T-helper 2 cell (primary cell): ENCODE measurements at regions not wholly inside any gene's neighbourhood (a gene's known extent, or its start where the extent isn't known, plus 50 kb on each side); places are given as distances from the start of the nearest gene placed in this dataset.
"Not testable (repeated sequence)": the region's sequence is repeated elsewhere in the genome, so short reads cannot be mapped to it uniquely, and the experiment has no call there.

Experiments used
- DNase-seq, 5 experiments: peaks; one replicate each; pipeline versions ENCODE4 v3.0.0 to v3.0.0-alpha.2; 2012 to 2022

DNA sequence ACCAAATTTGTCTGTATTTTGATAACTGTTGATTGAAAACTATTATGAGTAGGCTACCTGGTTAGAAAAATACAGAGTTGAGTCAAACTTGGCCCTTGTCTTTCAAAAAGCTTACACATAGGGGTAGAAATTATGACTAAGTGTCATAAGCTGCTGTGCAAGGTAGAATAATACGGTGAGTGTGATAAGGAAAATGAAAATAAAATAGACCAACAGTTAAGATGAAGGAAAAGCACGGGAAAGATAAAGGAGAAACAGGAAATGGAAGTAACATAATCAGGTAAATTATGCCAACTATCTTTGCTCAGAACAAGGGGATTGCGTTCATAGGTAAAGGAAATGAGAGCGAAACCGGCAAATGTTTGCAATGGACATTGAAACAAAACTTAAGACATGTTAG is 302.5 kb downstream of the PCDH7 start:
- no peak for DNase-seq

DNA sequence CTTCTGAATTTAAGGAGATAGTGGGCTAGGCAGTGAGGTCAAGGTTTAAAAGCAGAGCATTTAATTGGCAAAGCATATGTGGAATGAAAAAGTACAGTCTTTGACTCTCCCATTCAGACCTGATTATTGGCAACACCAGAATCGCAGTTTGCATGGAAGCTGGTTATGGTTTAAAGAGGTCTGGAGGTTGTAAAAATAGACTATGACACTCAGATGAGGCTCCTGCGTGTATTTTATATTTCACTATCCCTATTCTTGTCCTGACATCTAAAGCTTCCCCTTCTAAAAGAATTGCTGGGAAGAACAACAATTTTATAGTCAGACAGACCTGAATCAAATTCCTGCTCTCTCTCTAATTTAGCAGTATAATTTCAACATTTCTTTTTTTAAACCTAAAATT is 302.9 kb downstream of the PCDH7 start:
- DNase-seq = no peak

DNA sequence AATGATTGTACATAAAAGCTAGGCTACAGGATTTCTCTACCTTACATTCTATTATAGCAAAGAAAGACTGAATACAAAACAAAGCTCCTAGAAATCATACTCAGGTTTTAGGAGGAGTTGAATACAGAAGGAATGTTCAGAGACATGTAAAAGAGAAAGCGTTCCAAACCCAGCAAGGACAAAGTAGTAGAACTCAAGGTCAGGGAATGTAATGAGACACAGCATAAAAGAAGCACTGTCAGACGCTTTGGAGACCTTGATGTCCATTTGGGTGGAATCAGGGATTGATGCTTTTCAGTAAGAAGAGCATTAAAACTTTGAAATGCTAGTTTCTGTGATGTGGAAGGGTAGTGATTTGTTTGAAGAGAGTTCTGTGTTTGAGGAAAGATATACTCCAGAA is 303.6 kb downstream of the PCDH7 start:
- no peak for DNase-seq

DNA sequence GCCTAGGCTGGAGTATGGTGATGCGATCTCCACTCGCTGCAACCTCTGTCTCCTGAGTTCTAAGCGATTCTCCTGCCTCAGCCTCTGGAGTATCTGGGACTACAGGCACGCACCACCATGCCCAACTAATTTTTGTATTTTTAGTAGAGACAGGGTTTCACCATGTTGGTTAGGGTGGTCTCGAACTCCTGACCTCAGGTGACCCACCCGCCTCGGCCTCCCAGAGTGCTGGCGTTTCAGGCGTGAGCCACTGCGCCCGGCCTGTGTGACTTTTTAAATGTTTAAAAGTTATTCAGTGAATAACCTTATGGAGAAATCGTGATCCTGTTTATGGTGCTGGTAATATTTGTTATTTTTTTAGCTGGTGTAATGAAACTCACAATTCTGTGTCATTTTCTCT is 304.6 kb downstream of the PCDH7 start:
- DNase-seq = not testable (repeated sequence)

DNA sequence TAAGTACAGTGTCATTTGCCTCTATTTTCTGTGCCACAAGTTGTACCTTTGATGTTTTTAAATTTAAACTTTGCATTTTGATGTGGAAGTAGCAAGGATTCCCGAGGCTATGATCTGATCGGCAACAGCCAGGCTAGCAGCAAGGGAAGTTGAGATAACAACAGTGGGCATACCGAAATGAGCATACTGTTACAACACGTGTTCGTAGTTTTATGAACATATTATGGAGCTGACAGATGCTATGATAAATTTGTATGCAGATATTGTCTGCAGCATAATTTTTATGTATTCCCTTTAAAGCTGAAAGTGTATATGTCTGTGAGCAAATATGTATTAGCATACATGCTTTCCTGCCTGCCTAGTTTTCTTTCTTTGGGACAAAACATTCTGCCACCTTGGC is 306.1 kb downstream of the PCDH7 start:
- no peak for DNase-seq

DNA sequence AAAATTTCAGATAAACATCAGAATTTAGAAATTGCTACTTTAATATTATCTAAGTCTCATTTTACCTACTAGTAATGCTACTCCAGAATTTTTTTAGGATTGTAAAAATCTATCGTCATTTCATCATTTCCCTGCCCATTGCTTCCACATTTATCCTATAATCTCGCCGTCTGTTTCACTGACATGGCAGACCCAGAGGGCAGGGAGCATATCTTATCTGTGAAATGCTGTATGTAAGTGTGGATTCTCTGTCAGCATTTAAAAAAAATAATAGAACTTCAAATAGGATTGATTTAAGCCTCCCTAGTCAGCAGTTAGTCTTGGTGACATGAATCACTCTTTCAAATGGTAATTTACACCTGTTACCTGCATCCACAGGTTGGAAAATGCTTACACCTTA is 314.4 kb downstream of the PCDH7 start:
- no peak for DNase-seq

DNA sequence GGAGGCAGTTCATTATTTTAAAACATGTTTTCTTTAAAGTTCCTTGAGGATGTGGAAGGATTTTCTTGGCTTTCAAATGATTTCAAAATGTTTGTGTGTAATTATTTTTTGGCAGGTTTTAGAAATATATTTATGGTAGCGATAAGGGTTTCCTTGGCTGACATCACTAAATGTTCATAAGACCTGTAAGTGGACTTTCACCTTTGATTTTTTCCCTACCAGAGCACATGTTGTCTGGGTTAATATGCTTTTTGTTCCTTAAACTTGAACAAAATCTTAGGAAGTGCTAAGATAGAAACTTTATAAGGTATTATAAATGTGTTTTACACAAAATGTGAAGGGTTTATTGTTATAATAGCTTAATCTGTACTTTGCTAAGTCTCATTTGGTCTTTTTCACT is 315.6 kb downstream of the PCDH7 start:
- DNase-seq = no peak

DNA sequence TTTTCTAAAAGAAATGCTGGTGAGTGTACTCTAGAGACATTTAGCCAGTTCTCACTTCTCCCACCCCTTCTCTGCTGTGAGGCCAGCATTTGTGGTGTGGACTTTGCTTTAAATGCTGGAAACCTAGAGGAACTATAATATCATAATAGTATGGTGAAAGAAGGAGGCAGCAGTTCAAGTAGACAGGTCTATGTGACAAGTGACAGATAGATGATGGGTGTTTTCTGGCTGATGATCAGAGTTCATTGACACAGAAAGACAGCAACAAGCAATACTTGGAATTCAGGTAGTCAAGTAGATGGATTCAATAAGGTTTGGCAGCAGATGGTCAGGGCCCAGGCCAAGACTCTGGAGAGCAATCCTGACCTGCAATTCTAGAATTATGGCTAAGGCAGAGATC is 317.5 kb downstream of the PCDH7 start:
- DNase-seq = no peak

DNA sequence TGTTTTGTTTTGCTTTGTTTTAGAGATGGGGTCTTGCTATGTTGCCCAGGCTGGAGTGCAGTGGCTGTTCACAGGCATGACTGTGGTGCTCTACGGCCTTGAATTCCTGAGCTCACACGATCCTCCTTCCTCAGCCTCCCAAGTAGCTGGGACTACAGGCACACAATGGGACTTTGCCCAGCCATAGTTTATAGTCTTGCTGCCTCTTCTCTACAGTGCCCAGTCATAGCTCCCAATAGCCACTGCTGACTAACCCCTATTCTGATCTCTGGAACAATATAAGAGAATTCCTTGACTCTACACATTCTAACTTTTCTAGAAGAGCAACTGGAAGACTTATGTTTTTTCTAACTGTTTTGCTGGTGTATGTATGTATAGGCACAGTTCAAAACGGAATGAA is 319.2 kb downstream of the PCDH7 start:
- no peak for DNase-seq

DNA sequence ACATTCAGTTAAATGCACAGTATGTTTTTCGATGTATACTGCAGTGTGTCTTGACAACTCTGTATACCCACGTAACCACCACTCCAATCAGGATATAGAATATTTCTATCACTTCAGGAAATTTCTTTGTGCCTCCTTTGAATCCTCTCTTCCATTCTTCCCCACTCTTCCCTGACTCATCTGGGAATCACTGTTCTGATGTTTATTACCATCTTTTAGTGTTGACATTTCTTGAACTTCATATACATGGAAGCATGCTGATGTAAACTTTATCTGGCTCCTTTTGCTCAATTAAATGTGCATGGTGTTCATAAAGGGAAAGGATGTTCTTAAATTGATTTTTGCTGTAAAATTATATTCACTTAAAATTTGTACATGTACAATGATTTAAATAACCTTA is 319.9 kb downstream of the PCDH7 start:
- DNase-seq = no peak

DNA sequence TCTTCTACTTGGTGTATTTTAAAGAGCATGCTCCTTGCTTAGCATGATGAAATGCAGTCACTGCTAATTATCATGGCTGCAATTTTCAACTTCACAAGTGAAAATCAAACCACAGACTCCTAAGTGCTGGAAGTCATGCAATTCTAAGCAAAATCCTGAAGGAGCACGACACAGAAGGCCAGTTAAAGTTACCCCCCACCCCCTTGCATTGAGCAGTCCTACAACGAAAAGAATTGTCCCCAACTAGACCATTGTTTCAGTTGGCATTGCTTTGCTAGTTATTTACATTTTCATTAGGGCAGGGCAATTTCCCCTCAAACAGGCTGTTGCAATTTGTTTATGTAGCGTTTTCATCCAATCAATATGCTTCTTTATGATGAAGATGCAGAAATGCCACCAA is 321.2 kb downstream of the PCDH7 start:
- no peak for DNase-seq

DNA sequence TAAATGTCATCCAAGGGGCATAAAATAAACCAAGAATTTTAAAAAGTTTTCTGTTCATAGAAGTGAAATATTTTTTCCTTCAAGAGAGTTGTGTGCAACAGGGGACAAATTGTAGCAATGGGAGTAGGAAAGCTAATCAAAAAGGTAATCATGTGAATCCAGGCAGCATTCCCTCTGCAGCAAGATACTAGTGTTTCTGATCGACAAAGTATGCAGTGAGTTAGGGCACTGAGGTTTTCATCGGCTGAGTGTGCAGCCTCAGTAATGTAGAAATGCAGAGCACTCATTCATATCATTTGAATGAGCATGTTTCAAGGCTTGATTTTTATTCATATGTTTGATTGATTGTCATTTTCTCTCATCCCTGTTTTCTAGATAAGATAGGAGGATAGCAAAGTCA is 321.7 kb downstream of the PCDH7 start:
- DNase-seq = no peak

DNA sequence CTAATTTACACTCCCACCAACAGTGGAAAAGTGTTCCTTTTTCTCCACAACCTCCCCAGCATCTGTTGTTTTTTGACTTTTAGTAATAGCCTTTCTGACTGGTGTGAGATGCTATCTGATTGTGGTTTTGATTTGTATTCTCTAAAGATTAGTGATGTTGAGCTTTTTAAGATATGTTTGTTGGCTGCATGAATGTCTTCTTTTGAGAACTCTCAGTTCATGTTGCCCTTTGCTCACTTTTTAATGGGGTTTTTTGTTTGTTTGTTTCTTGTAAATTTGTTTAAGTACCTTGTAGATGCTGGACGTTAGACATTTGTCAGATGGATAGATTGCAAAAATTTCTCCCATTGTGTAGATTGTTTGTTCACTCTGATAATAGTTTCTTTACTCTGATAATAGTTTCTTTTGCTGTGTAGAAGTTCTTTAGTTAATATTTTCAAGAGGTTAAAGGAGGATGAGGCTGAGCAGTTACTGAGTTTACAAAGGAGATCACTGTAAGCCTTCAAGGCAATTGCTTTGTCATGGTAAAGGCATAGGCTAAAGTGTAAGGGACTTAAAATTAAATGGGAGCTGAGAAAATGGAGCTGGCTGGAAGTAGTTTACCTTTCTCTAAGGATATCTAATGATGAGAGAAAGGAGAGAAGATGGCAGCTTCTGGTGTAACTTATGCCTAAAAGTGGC is 323.4 kb downstream of the PCDH7 start:
- DNase-seq = no peak

DNA sequence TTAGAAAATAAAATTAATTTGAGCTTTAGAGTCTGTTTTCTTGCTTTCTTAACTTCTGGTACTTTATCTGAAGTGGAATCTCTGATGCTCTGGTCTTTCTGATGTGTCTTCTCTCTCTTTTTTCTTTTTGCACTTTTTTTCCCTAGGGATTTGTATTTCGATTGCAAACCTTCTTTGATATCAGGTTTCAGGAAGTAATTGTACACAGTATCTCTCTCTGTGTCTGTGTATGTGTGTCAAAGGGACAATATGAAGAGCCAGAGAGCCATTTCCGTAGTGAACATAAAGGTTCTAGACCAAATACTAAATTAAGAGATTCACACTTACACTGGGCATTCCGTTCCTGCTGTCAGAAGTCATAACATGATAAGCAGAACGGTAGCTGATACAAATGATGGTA is 325.0 kb downstream of the PCDH7 start:
- DNase-seq = no peak

DNA sequence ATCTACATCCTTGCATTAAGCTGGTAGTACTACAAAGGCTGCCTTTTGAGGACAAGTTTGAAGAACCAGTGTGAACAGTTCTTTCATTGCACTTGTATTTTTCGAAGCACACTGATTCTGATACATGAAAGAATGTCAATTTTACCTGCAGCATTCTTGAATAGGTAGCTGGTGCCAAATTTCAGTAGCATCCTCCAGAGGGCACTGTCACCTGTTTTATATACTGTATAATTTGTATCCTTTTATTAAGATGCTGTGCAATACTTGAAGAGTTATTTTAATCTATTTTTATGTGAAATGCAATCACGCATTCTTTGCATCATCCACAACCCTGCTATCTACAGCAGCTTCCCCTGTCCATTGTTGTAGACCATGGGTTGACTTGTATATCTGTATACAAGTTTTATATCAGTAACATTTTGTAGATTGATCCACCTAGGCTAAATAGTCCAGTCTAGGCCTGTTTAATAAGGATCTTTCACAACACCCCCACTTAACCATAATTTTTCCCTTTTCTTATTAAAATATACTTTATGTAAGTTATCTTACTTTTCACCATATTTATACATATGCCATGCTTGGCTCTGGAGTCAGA is 325.7 kb downstream of the PCDH7 start:
- no peak for DNase-seq

DNA sequence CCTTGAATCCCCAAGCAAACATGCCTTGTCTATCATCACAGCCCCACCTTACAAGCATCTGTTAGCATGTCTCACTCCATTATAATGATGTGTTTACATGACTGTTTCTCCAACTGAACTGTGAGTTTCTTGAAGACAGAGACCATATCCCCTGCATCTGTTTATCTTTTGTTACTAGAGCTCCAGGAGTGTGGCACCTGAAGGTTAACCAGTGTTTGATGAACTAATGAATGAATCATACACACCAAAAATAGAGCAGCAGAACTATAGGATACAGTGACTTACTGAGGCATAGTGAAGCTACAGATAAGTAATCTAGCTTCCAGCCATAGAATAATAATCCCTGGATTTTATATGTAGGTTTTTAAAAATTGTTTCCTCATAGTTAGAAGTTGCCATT is 331.0 kb downstream of the PCDH7 start:
- DNase-seq = no peak

DNA sequence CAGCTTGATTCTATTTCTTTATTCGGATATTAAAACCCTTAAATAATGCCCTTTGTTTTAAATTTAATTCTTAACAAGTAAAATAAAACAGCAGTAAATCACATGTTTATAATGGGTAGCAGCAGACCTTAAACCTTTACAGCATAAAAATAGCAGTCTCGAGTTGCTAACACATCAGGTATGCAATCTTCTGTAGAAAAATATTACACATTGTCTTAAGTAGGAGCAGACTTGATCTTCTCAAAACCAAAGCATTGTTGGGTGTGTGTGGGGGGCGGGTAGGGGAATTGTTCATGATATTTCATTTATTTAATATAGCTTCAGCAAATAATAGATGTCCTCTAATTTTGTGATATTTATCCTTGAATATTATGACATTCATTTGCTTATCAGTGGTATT is 331.4 kb downstream of the PCDH7 start:
- no peak for DNase-seq

DNA sequence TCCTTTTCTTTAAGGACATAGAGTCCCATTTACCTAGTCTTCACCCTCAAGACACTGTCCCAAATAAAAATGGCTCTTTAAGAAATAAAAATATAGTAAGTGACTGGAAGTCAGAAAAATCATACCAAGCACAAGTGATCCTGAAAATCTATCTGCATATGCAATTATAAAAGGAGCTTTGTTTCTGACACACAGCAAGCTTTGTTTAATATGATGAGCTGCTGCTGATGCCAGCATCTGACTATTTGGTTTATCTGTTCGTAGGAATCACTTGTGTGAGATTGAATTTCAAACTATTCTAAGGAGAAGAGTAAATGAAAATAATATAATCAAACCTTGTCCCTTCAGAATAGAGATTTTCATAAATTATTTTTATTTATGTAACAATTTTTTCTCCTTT is 332.4 kb downstream of the PCDH7 start:
- DNase-seq = no peak

DNA sequence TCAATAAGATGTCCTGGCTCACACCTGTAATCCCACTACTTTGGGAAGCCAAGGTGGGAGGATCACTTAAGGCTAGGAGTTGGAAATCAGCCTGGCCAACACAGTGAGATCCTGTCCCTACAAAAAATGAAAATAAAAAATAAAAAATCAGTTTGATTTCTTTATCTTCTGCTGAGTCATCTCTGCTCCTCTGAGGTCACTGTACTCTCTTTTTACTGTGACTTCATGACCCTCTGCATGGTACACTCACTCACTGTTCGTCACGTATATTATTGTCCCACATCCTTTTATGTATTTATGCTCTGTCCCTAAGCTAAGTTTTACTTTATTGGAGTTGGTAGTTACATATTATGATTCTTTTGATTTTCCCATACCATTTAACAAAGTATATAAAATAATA is 333.3 kb downstream of the PCDH7 start:
- no peak for DNase-seq

DNA sequence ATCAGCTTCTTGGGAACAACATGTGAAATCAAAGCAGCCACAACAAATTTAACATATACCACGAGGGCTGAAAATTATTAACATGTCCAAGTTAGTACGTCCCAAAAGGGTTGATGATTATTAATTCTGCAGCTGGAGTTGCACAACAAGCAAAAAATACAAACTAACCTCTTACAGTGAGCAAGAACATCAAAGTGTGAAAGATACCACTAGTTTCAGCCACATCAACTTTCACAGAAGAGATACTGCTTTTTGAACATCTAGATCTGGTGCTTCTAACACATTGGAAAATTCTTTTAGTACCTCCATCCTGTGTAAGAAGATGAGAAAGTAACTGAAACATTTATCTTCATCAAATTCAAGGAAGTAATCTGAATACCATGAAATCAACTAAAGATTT is 334.1 kb downstream of the PCDH7 start:
- no peak for DNase-seq

DNA sequence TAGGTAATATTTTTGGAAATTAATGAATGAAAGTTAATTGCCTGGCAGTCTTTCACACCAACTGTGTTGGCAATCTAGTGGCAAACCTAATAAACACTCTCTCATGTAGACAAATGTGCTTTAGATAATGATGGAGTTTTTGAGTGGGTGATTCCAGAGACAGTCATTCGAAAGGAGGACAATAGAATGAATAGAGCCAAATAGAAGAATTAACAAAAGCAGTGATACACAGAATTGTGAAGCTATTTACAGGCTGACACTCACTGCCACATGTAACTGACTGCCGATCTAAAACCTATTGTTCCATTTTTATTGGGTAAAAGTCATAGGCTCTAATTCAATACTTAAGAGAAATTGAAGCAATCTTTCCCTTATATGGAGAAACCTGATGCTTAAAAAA is 338.5 kb downstream of the PCDH7 start:
- no peak for DNase-seq

DNA sequence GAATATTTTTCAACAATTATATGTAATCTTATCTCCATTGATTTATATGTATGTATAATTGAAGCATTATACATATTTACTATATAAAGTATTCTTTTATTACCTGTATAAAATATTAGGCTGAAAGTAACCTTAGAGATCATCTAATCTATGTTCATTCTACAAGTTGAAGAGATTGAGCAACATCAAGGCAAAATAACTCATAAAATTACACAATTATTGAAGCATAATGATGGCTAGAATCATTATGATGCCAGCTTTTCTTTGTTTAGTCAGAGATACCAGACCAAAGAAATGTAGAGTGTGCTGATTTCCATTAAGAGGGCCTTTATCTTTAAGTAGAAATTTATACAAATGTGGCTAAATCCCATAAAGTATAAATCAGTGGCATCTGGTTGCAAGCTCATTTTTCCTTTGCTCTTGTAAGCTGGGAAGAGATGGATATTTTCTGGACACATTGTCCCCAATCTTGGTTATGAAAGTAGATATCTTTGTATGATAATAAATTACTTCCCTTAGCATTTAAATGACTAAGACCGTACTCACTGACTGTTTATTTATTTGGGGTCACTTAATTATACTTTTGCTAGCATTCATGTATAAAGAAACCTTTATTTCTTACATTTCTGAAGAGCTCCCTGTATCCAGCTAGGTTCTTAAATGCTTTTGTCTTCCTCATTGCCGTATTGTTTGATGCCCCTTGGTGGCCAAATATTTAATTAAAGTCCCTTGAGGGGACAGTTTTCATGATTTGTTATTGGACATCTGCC is 339.8 kb downstream of the PCDH7 start:
- no peak for DNase-seq

DNA sequence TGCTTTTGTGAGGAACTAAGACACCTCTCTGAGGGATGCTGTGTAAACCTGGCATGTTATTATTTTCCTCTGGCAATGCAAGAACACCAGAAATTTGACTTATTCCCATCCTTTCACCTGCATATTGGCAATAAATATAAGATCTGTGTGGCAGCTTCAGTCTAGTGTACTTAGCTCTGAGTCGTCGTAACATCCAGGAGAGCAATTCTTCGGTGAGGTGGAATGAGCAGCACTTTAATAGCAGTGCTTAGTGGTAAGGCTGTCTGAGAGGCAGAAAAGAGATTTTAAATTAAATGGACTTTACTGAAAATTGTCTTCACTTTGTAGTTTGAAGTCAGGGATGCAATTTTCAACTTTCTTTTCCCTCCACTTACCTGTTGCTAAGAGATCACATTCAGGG is 344.9 kb downstream of the PCDH7 start:
- DNase-seq = no peak
